Right renal pelvis (tissue), 4 donors: ENCODE measurements at regions not wholly inside any gene's neighbourhood (a gene's known extent, or its start where the extent isn't known, plus 50 kb on each side); places are given as distances from the start of the nearest gene placed in this dataset.

ENCODE experiments used
- DNase-seq, 4 donors: peaks; one replicate each; pipeline ENCODE4 v3.0.0-alpha.2; 2013; ENCODE audit warnings: low read depth in 4 of 4, low spot score in 3 of 4, missing footprints in 1 of 4

DNA sequence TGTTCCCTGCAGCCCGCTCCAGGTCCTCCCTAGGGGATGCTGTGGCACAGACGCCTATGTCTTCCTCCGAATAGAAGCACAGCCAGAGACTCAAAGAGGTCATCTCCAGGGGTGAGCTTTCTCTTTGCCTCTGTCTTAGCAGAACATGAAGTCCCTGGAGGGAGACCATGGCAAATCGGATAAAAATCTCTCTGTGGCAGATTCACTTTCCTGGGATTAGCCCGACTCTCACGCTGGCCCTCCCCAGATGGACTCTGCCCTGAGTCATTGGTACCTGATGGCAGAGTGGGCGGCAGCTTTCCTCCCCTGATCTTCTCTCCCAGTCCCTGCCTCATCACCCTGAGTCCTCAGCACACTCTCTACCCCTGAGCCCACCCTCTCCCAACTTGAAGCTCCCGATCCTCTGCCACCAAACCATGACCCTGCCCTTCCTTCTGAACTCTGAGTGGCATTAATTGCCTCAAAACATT lies 58.0 kb upstream of the CCDC167 start:
- DNase-seq: no peak

- DNase-seq: no peak
Observed at GRCh38 chr6:37556881-37557644, 57.4 kb upstream of the CCDC167 start.

DNA sequence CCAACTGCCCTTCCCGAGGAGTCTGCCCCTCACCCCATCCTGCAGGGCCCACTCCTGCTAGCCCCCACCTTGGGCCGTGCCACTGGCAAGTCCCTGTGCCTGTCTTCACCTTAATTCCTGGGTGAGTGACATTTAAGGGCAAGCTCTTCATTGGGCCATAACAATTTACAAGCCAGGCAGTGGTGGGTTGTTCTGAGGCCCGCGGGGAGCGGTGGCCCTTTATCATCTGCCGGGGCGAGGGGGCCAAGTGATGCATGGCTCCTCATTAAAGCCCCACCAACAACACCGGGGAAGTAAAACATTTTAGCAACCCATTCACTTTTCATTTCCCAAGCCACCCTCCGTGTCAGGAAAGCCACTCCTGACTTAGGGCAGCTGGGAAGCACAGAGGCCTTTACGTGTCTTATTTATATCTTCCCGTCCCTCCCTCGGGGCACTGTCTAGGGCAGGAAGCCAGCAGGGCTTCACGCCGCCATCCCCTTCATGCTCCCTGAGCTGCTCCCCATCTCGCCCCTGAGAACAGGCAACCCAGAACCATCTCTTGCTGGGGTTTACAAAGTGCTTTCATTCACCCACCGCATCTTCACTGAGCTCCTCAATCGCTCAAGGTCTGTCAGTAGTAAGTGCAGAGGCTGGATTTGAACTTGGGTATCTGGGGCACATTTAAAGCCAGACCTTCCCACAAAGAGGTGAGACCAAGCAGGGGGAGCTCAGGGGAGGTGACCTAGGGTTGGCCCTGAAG lies 55.5 kb upstream of the CCDC167 start:
- DNase-seq: no peak

DNA sequence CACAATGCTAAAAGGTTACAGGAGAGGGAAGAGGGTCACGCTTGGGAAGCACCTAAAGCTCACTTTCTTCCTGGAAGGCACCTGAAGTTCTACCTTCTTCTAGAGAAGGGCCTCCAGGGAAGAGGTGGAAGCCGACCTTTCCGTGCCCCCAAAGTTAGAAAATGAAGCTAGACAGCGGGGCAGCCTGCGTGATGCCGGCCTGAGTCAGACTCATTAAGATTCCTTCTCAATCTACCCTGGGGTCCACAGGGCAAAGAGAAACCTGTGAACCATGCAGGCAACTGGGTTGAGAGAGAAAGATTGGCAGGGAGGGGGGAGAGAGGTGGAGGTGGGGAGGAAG lies 54.8 kb upstream of the CCDC167 start:
- DNase-seq: no peak

- DNase-seq: no peak
Observed at GRCh38 chr6:37552267-37552666, 52.6 kb upstream of the CCDC167 start.

DNA sequence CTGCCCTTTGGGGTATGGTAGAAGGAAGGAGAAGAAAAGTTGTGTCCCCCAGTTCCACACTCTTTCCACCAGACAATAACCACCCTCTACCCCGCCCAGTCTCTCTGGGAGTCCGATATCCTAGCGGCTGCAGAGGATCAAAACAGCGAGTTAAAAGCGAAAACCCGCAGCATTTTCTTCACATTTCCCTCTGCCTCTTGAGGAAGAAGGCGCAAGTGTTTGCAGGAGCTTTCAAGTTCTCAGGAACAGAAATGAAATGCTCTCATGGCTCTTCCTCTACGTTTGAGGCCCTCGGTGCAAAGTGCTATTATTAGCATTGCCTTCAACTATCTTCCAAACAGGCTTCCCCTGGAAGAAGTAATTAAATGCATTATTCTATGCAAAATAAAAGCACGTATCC lies 52.2 kb upstream of the CCDC167 start:
- no peak for DNase-seq

- DNase-seq: no peak
Observed at GRCh38 chr6:37551446-37551845, 51.8 kb upstream of the CCDC167 start.

- no peak for DNase-seq
Observed at GRCh38 chr6:37551002-37551401, 51.3 kb upstream of the CCDC167 start.

DNA sequence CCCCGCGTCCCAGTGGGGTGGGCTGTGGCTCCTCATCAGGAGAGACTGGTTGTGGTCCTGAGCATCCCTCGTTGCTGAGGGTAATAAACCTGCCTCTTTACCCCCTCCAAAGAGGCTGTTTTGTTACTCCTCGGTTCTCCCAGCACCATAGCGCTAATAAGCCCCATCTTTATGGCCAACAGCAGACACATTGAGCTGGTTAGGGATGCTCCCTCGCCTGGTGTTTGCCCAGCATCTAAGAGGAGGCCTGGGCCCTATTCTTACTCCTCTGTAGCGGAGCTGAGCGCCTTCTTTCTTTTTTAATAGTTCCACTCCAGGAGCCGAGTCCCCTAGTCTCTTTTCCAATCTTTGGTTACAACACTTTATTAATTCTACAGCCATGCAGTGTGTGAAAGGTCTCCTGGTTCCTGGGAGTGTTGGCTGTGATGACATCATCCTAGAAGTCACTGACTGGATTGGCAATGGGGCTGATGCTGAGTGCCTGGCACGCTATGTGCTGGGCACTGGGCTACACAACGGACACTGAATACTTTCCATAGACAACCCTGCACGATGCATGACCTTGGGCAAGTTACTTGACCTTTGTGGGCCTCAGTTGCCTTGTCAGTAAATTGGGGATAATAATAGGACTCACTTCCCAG lies 50.6 kb upstream of the CCDC167 start:
- no peak for DNase-seq

- DNase-seq: no peak
Observed at GRCh38 chr6:37549558-37549957, 49.9 kb upstream of the CCDC167 start.
